Fibroblast of skin of left quadriceps (primary cell): ENCODE measurements at regions not wholly inside any gene's neighbourhood (a gene's known extent, or its start where the extent isn't known, plus 50 kb on each side); places are given as distances from the start of the nearest gene placed in this dataset.
A peak's percentile ranks its signal among the peaks of the same experiment; 100 is the strongest.

Source experiments
- DNase-seq, 2 experiments: peaks; one replicate each; pipeline ENCODE4 v3.0.0-alpha.2; 2013; ENCODE audit warnings: low read depth in 2 of 2

DNA sequence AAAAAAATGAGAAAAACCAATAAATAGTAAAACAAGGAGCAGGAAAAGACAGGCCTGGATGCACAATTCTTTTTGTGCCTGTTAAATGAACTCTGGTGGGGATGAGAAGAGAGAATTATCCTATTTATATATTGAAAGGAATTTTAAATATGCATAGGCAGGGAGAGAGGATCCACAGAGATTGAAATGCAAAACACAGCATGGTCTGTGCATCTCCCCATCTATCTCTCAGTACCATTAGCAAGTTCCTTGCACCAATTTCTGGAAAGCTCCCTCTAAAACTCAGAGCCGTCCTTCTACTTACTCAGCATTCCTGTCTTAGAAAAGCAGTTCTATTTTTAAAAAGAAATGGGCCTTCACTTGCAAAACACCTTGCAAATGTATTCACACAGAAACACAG, 502.3 kb upstream of the KLHL29 start:
- DNase-seq: no peak

DNA sequence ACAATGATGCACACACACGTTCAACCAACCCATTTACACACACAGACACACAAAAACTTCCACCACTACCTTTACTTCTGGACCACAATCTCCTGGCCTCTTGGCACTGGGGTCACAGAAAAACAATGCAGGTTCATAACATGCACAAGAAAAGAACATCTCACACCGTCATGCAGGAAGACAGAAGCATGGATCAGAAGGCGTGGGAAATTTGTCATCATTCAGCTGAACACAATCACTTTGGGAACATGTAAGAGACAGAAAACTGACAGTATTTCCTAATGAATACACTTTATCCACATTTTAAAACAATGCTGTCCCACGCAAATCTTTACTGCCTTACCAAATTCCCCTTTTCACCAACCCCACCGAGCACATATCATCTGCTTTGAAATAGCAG, 501.9 kb upstream of the KLHL29 start:
- DNase-seq: no peak

DNA sequence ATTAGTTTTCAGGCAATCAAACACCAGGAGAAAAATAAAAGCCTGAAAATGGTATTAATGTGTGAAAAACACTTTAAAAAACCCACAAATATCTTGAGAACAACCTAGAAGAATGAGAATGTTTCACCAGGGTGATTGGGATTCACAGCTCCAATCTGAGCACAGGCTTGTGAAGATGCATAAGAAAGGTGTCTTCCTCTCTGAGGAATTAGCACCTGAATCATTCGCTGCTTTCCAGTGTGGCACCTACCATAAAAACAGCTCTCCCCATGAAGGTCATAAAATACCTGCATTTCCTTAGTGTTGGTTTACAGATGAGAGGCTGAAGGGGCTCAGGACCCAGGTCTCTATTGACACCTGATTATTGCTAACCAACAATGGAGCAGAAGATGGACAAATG, 499.7 kb upstream of the KLHL29 start:
- DNase-seq: no peak

DNA sequence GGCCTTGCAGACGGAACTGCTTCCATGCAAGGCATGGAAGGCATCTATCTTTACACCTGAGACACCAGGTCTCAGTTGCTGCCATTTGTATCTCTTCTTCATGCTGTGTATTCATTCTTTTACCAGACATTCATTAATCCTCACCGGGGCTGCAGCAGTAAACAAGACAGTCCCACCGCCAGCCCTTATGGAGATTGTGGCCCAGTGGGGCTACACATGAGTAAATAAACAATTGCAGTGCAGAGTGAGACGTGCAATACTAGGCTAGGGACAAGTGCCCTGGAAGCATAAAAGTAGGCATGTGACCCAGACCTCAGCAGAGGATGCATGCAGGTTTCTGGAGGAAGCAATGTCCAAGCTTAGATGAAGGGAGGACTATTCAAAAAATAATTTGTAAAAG, 497.6 kb upstream of the KLHL29 start:
- no peak for DNase-seq

DNA sequence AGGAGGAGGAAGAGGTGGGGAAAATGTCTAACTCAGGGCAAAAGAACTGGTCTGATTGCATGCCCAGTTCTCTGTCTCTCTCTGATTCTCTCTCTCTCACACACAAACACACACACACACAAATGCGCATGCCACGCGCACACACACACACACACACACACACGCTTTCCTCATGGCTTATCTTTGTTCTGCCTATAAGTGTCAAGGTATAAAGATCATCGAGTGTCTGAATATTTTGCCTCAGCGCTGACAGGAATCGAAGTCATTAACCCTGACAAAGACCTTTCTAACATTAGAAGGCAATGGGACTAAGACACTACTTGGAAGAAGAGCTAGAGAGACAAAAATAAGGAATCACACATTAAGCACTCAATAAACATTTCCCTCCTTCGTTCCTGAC, 497.1 kb upstream of the KLHL29 start:
- DNase-seq: no peak

DNA sequence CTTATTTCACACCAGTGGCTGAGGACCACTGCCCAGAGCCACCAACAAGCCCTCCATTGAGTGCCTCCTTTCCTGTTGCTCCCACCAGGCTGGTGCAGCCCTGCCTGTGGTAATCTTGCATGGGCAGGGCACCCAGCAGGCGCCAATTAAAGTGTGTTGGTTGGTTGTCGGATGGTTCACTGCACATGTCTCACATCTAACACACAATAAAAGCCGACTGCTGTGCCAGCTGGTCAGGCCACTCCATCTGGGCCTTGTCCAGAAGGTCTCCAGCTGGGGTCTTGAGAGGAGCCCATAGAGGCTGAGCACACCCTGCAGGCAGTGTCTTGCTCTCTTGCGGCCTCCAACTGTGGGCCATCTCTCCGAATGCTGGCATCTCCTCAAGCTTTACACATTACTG, 494.8 kb upstream of the KLHL29 start:
- no peak for DNase-seq

DNA sequence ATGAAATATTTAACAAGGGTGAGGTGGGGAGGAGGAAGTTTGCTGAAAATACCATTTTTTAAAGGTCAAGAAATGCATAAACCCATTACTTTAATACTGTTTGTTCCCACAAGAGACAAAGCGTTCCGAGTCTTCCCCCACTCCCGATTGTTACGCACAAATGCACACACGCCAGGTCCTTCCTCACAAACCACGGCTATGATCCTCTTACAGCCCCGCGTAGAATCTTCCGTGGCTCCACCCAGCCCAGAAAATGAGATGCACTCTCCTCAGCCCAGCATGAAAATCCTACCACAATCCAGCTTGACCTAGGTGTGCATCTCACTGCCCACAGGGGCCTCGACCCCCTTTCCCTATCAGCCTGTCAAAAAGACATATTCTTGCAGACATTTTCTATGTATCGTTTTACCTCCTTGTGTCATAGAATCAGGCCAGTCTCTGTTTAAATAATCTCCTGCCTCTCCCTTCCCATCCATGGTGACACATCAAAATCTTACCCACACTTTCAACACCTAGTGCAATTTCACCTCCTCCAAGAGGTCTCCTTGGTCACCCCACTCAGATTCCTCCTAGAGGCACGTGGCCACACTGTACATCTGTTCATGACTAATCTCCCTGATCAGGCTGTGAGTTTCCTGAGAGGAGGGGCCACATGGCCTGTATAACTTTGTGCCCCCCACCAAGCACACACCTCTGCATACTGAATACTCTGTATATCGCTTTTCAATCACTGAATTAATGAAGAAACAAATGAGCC, 491.0 kb upstream of the KLHL29 start:
- DNase-seq: no peak

DNA sequence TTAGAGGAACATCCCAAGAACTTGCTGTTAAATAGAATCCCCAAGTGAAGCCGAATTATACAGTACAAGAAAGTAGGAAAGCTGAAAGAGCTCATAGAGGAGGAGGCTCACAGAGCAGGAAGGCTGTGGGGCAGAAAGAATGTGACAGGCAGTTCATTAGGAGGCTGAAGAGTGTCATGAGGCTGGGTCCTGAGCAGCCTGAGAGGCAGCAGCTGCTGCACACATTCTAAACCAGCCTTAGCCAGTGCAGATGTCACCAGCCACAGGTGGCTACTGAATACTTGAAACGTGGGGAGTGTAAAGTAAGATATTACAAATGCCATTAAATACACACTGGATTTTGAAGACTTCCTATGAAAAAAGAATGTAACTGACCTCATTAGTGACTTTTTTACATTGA, 490.2 kb upstream of the KLHL29 start:
- no peak for DNase-seq

DNA sequence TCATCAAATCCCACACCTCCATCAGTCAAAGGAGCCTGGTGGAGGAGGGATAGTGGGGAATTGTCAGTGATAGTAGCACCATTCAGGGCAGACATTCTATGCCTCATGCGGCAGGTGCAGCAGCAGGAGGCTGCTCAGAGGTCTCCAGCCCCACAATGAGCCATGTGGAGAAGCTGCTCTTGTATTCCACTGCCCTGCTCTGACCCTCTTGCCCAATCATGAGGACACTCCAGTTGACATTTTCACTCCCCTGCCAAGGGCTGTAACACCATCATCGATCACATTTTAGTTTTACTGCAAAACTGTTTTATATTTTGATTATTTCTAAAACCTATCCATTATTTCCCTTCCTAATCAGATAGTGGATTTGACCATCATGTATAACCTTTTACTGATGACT, 487.6 kb upstream of the KLHL29 start:
- no peak for DNase-seq

DNA sequence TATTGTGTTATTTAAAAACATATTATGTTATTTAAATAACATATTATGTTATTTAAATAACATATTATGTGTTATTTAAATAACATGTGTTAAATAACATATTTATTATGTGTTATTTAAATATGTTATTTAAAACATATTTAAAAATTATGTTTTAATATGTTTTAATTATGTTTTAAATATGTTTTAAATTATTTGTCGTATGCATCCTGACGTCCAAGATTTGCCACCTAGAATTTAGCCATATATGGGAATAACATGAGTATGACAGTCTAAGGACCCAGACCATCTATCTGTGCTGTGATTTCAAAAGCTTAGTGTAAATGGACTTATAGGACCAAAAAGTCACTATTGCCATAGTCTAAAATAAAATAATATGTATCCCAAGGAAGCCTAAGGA, 484.3 kb upstream of the KLHL29 start:
- DNase-seq: no peak

DNA sequence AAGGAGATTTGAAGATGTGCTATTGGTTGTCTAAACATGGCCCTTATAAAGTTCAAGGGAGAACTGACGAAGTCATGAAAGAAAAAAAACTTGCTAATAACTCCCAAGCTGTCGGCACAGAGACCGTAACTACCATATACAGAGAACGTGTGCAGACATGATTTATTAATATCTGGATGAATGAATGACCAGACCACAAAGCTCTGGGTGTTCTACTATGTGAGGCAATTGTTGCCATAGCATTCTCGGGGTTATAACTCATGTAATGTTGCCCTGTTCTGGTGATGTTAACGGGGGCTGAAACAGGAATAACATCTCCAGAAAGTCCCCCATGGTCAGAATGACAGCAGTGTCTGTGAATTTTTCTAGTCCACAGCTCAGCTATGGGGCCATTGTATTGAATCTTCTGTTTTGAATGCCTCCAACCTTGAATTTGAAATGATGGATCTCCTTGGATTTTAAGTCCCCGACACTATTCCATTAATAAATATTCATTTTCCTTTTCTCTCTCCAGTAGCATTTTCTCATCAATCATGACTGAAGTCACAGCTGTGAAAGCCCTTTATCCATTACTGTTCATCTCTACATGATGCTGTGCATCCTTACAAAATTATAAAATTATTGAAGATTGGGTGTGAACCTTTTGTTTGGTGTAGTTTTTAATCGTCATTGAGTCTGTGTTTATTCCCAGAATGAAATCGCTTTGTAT, 483.4 kb upstream of the KLHL29 start:
- DNase-seq: no peak

DNA sequence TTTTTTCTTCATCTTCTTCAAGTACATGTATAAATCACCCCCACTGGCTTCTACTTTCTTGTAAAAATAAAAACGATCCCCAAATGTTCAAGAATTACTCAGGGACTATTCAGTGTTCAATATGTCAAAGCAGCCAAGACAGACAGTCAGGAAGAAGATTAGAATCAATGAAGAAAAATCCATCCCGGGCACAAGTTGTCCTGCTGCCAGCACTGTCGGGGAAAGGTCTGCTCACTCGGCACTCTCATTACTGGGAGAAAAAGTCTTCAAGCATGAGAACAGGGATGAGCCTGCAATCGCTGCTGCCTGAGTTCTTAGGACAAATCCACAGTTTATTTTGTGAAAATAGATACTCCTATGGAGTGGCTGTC, 482.8 kb upstream of the KLHL29 start:
- no peak for DNase-seq

DNA sequence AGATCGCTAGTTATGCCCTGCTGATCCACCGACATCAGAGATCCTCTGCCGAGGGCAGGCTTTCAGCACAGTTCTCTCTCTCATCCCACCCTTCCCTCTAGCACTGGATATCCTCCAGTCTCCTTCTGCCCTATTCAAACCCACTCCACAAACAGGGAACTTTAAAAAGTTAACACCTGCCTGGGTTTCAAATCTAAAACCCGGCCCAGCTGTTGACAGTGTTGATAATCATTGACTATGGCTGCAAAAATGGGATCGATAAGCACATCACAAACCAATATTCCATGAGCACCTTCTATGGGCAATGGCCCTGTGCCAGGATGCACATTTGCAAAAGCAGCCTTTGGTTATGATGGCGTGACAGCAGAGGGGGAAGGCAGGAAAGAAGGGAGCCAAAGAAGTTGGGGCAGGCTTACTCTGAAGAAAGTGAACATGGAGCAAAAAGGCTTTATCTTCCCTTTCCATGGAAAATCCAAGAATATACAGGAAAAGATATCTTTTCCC, 482.3 kb upstream of the KLHL29 start:
- no peak for DNase-seq

DNA sequence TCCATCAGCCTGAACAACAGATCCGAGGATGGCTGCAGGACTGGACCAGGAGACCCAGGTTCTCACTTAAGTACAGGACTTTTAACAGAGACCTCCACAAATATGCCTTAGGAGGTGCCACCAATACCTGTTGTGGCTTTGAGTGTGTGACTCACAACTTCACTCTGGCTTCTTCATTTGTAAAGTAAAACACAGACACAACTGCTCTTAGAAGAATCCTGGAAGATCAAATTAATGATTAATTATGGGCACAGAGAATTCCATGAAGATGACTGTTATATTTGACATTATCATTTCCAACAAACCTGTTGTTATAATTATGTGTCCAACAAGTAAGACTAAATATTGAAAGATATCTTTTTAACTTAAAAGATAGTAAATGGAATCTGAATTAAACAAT, 481.4 kb upstream of the KLHL29 start:
- no peak for DNase-seq

DNA sequence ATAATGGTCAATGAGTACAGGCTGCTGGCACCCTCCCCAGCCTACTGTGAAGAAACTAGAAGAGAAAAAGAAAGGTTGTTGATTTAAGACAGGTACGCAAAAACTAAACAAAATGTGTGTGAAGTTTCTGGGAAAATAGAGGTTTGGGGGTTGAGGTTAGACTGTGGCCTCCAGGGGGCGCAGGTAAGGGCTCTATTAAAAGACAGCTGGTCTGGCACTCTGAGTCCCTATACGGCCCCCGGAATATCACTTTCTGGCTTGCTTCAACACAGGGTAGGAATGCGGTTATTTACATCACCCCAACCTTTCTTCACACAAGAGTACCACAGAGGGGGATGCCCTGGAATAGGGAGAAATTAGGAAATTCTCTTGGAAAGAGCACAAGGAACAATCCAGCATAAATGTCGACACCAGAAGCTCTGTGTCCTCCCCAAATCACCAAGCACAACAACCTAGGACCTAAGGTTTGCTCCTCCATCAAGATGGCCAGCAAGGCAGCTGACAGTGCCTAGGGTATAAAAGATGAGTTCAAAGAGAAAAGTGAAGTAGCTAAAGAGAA, 480.8 kb upstream of the KLHL29 start:
- DNase-seq: peak in 1 of 2 experiments; percentile 1

DNA sequence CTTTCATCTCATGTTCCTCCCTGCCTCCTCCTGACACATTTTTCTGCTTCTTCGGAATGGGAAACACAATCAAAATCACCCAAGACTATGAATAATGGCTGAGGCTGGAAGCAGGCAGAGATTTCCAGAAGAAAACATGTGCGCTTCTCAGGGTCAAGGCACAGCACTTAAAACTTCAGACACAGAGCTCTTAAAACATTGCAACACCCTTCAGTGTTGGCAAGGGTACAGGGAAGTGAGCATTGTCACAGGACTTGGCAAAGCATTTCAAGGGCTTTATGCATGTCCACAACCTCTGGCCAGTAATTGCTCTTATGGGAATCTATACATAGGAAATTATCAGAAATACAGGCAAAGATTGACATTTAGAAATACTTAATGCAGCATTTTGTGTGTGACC, 477.6 kb upstream of the KLHL29 start:
- DNase-seq: no peak

DNA sequence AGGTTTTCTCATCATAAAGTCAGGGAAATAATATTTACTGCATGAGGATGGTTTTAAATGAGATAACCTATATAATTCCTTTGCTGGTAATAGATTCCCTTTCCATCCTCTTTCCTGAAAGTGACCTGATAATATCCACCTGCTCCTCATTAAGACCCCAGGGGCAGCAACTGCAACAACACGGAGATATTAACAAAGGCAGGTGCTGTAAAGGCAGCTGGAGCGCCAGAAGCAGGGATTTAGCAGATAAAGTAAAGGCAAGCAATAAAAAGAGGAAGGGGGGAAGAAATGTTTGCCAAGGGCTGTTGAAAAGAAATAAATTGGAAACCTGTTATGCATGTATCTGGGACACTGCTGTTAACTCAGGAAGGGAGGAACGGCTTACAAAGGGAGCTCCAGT, 472.6 kb upstream of the KLHL29 start:
- no peak for DNase-seq

DNA sequence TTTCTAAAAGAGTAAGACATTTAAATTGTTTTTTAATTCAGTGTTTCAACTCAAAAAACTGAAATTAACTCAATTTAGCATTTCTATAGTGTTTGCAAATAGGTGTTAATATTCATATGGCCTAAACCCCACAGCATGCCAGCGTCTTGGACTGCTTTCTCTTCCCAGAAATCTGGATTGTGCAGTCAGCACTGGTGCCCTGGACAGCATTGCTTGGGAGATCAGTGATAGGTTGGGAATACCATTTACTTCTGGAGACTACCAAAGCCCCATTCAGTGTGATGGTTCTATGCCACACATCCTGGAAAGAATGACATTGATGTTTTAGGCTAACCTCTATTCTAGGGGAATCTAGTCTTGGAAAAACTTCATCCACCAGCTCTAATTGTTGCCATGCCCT, 455.0 kb upstream of the KLHL29 start:
- no peak for DNase-seq

DNA sequence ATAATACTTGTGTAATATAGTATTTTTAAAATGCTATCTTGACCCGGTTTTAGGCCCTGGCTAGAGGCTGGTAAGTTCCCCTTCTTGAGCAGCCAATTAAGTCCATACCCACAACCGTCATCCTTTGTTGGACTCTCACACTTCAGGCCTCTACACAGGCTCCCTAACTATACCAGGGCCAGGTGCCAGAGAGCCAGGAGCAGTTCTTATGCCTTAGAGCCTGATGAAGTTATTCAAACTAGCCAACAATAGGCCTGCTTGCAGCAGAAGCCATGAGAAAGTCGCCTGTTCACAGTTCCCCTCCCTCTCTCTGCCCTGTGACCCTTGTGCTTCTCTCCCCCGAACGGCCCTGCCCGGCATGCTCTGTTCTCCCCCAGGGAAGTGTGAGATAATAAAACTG, 454.2 kb upstream of the KLHL29 start:
- no peak for DNase-seq

DNA sequence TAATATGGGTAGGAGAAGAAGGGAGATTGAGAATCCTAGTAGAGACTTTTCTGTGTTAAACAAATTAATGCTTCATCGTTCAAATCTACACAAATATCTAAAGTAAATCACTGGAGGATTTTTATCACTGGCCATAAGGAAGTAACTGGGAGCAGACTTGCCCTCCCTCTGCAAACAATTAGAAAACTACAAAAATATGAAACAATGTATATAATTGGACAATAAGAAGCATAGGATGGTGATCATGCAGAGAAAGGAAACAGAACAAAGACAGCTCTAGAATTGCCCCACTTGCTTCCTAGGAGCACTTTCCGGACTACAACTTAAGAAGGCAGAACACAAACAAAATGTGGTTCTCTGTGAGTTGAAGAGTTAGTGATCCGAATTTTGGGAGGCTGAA, 452.7 kb upstream of the KLHL29 start:
- DNase-seq: no peak

DNA sequence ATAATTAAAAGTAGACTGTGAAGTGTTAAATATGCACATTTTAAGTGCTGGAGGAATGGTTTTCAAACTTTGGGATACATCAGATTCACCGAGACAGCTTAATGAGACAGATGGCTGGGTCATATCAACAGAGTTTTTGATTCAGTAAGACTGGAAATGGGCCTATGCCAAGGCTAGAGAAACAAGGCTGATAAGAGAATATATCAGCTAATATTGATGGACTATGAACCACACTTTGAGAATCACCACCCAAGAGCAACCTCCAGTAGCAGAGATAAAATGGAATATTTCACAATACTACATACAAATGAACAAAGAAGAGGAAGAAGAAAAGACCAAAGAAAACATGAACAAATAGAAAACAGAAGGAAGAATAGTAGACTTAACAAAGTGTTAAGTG, 450.2 kb upstream of the KLHL29 start:
- DNase-seq: no peak

DNA sequence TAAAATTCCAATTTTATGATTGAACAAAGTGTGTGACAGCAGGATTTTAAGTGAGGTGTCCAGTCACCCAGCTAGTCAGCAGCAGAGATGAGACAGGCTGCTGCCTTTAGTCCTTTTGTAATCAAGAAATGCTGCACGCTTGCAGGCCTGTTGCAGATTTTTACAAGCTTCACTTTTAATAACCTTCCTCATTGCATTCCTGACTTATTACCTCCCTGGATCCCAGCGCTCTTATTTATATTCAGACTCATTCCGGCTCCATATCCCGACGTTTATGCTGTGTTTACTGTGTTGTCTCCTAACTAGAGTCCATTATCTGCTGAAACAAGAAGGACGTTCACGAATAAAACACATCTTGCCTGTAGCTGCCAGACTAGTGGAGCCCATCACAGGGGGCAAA, 442.5 kb upstream of the KLHL29 start:
- no peak for DNase-seq

DNA sequence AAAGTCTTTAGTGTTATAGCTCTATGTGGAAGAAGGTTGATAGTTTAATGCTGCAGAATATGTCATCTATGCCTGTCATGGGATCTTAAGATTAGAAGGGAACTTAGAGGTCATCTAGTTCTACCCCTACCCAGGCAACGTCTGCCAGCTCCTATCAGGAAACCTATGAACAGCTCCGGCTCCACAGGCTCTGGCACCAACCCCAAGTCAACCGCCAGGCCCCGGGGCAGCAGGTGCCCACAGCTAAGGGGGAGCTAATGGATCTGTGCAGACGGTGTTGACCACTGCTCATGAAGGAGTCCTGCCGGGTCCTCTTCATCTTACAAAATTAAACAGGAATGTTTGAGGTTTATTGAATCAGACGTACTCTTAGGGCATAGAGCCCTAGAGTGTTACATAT, 440.8 kb upstream of the KLHL29 start:
- DNase-seq: no peak
